ENCODE measurements at regions not wholly inside any gene's neighbourhood (a gene's known extent, or its start where the extent isn't known, plus 50 kb on each side); places are given as distances from the start of the nearest gene placed in this dataset.

DNA sequence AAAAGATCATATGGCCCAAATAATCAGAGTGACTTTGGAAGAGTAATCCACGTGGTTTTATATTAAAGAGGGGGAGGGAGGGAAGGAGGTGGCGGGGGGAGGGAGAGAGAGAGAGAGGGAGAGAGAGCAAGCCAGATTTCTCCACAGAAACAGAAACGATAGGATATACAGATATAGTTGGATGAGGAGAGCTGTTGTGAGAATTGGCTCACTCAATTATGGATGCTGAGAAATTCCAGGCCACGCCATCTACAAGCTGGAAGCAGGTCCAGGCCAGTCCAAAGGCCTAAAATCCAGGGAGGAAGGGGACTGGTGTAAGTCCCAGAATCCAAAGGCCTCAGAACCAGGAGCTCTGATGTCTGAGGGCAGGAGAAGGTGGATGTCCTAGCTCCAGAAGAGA lies 75.5 kb downstream of the CXCL12 start:
- in situ Hi-C loops (cut with HindIII; ENCODE audit: low pct_unique_long_range_greater_than_20kb, low sequenced_read_pairs), result no loop called here
- H3K27ac ChIP-seq (ENCODE audit: low read length), result no peak overlapping the region
- H3K4me1 ChIP-seq (ENCODE audit: control insufficient read depth, insufficient read depth, low read length), result no peaks in the 10 kb centered on the region
- ATAC-seq (no peak), DNase-seq (ENCODE audit: low read depth, low spot score) (no peak)
- CTCF ChIA-PET, result no interaction called here
- POLR2A ChIA-PET, result no interaction called here
- no peaks in the 10 kb centered on the region for H3K36me3 ChIP-seq (ENCODE audit: control insufficient read depth, insufficient read depth, low read length)
- H3K27me3 ChIP-seq (ENCODE audit: control insufficient read depth, insufficient read depth, low read length), result peaks cover 6% of the 10 kb centered on the region; the same call in 1 of the 2 replicates
- no TSS peak for BruUV-seq (replicated peaks)
- TF ChIP-seq, protein P1, sequence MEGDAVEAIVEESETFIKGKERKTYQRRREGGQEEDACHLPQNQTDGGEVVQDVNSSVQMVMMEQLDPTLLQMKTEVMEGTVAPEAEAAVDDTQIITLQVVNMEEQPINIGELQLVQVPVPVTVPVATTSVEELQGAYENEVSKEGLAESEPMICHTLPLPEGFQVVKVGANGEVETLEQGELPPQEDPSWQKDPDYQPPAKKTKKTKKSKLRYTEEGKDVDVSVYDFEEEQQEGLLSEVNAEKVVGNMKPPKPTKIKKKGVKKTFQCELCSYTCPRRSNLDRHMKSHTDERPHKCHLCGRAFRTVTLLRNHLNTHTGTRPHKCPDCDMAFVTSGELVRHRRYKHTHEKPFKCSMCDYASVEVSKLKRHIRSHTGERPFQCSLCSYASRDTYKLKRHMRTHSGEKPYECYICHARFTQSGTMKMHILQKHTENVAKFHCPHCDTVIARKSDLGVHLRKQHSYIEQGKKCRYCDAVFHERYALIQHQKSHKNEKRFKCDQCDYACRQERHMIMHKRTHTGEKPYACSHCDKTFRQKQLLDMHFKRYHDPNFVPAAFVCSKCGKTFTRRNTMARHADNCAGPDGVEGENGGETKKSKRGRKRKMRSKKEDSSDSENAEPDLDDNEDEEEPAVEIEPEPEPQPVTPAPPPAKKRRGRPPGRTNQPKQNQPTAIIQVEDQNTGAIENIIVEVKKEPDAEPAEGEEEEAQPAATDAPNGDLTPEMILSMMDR (IDR thresholded peaks at IDR 0.05), result no peak
- TF ChIP-seq, protein P2, sequence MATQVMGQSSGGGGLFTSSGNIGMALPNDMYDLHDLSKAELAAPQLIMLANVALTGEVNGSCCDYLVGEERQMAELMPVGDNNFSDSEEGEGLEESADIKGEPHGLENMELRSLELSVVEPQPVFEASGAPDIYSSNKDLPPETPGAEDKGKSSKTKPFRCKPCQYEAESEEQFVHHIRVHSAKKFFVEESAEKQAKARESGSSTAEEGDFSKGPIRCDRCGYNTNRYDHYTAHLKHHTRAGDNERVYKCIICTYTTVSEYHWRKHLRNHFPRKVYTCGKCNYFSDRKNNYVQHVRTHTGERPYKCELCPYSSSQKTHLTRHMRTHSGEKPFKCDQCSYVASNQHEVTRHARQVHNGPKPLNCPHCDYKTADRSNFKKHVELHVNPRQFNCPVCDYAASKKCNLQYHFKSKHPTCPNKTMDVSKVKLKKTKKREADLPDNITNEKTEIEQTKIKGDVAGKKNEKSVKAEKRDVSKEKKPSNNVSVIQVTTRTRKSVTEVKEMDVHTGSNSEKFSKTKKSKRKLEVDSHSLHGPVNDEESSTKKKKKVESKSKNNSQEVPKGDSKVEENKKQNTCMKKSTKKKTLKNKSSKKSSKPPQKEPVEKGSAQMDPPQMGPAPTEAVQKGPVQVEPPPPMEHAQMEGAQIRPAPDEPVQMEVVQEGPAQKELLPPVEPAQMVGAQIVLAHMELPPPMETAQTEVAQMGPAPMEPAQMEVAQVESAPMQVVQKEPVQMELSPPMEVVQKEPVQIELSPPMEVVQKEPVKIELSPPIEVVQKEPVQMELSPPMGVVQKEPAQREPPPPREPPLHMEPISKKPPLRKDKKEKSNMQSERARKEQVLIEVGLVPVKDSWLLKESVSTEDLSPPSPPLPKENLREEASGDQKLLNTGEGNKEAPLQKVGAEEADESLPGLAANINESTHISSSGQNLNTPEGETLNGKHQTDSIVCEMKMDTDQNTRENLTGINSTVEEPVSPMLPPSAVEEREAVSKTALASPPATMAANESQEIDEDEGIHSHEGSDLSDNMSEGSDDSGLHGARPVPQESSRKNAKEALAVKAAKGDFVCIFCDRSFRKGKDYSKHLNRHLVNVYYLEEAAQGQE (IDR thresholded peaks at IDR 0.05; ENCODE audit: insufficient read depth in 1 of 2, low read depth in 2 of 2, low read length in 1 of 2), result no peak
- TF ChIP-seq POLR2AphosphoS5 (IDR thresholded peaks at IDR 0.05; ENCODE audit: low read depth, low read length) (no peak), TCF7L2 (IDR thresholded peaks at IDR 0.05; ENCODE audit: low read depth, low read length) (no peak), SIN3A (IDR thresholded peaks at IDR 0.05; ENCODE audit: borderline replicate concordance, insufficient read depth, low read depth, low read length) (no peak)
- no peaks in the 10 kb centered on the region for H3K9me3 ChIP-seq (ENCODE audit: control insufficient read depth, insufficient read depth, low read depth, low read length)
- H3K4me3 ChIP-seq (ENCODE audit: low read depth in 2 of 2, low read length in 2 of 2), result no peak overlapping the region
- intact Hi-C loops (cut with micrococcal nuclease; ENCODE audit: unreplicated experiment), result no loop called here

DNA sequence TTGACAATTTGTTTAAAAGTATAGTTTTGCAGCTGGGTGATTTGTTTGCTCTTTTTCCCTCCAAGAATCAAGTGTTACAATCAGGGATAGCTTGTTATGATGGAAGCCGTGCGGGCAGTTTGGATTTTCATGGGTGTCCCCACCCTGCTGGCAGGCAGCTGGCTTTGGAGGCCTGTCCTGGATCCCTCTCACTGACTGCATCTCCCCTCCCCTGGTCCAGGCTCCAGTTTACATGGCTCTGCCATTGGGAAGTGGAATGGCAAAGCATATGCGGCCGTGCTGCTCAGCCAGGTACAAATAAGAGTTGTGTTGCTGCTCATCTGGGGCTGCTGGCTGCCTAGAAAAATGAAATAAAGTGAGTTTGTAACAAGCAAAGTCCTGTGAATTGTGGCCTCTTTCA lies 76.0 kb downstream of the CXCL12 start:
- ATAC-seq (no peak), DNase-seq (ENCODE audit: low read depth, low spot score) (no peak)
- no peaks in the 10 kb centered on the region for H3K36me3 ChIP-seq (ENCODE audit: control insufficient read depth, insufficient read depth, low read length)
- no peaks in the 10 kb centered on the region for H3K9me3 ChIP-seq (ENCODE audit: control insufficient read depth, insufficient read depth, low read depth, low read length)
- H3K4me3 ChIP-seq (ENCODE audit: low read depth in 2 of 2, low read length in 2 of 2), result no peak overlapping the region
- intact Hi-C loops (cut with micrococcal nuclease; ENCODE audit: unreplicated experiment) (no loop called here), in situ Hi-C loops (cut with HindIII; ENCODE audit: low pct_unique_long_range_greater_than_20kb, low sequenced_read_pairs) (no loop called here)
- no peaks in the 10 kb centered on the region for H3K4me1 ChIP-seq (ENCODE audit: control insufficient read depth, insufficient read depth, low read length)
- no peak overlapping the region for H3K27ac ChIP-seq (ENCODE audit: low read length)
- no peak for TF ChIP-seq SIN3A (IDR thresholded peaks at IDR 0.05; ENCODE audit: borderline replicate concordance, insufficient read depth, low read depth, low read length)
- TF ChIP-seq, protein P2 (IDR thresholded peaks at IDR 0.05; ENCODE audit: insufficient read depth in 1 of 2, low read depth in 2 of 2, low read length in 1 of 2), result no peak
- no peak for TF ChIP-seq TCF7L2 (IDR thresholded peaks at IDR 0.05; ENCODE audit: low read depth, low read length)
- TF ChIP-seq POLR2AphosphoS5 (IDR thresholded peaks at IDR 0.05; ENCODE audit: low read depth, low read length), result no peak
- TF ChIP-seq, protein P1 (IDR thresholded peaks at IDR 0.05), result no peak
- H3K27me3 ChIP-seq (ENCODE audit: control insufficient read depth, insufficient read depth, low read length), result peaks cover 6% of the 10 kb centered on the region; the same call in 1 of the 2 replicates
- BruUV-seq (replicated peaks), result no TSS peak
- ChIA-PET POLR2A (no interaction called here), CTCF (interaction anchor here (0.6 kb wide), 1 partner anchor 1246 kb away, joined by 3 read pairs; no protein-coding TSS in a partner anchor)
